GM19328 (cell line): ENCODE measurements at regions not wholly inside any gene's neighbourhood (a gene's known extent, or its start where the extent isn't known, plus 50 kb on each side); places are given as distances from the start of the nearest gene placed in this dataset.

ENCODE experiments used
- ATAC-seq: cut with Tn5 transposase; IDR thresholded peaks from one replicate; pipeline ENCODE4 v1.9.1; 2021; ENCODE audit warnings: mild to moderate bottlenecking, moderate library complexity; ENCODE audit not compliant: unreplicated experiment

DNA sequence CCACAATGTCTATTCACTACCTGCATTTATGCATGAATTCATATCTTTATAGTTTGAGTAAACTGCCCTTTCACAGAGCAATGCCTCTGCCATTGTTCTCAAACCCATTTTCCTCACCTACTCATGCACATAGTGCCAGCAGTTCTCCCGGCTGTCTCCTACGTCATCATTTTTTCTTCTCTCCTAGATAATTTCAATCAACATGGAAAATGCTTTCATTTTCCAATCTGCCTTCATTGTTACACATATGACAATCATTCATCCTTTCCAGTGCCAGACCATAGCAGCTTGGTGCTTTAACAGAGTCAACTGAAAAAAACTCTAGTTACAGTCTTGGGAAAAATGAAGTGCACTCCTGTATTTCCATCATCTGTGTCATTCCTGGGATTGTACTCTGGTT lies 514.8 kb upstream of the CTNND2 start:
- ATAC-seq, result no peak

DNA sequence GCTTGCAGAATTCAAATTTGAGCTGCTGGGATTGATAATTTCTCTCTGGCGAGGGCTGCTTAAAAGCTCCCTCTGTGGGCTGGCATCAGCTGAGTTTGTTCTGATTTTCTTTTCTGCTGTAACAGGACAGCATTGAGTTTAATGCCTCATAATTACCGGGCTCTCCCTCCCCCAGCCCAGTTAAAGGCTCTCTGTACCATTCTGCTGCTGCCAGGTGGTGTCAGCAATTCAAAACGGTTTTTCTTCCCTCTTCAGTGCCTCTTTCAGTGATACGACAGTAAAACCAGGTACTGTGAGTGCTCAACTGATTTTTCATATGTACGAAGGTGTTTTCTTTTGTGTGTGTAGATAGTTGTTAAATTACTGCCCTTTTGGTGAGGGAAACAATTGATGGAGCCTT lies 509.3 kb upstream of the CTNND2 start:
- ATAC-seq, result no peak

DNA sequence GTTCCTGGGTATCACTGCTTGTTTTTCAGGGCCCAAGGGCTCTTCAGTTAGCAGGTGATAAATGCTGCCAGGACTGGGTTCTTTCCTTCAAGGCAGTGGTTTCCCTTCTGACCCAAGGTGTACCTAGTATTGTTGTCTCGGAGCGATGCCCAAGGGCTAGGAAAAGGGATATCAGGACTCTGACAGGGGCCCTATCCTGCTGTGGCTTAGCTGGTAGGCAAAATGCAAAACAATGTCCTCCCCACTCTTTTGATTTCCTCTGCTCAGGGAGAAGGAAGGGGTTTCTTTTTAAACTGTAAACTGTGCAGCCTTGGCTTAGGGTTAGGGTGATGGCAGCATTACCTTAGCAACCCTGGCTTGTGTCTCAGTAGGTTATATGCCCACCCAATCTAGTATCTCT lies 508.8 kb upstream of the CTNND2 start:
- no peak for ATAC-seq

DNA sequence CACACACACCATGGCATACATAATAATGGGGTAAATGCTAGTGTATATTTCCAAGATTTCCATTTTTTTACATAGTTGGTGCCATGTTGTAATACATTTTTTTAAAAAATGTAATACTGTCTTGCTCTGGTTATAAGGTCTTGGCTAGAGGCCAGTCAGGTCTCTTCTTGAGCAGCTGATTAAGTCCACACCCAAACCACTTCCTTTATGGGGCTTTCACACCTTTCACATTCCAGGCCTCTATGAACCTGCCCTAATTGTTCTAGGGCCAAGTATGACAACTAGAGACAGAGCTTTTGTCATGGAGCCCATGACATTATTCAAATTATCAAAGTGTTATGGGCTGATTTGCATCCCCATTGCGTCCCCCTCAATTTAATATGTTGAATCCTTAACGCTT lies 495.6 kb upstream of the CTNND2 start:
- no peak for ATAC-seq

DNA sequence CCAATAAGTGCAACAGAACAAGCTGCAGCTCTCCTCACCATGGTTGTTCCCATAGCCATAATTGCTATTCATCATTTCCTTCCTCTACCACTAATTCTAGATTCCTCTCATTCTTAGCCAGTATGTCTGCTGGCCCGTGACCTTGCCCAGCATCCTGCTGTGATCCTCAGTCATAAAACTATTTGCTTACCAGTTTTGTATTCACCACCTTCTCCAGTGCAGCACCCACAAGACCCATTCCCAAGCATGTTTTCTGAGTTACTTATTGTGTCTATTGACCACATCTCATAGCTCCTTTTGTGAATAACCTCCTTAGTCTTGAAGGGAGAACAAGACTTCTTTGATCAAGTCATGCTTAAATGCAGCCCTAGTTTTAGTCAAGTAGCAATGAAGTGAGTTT lies 488.0 kb upstream of the CTNND2 start:
- ATAC-seq, result no peak

DNA sequence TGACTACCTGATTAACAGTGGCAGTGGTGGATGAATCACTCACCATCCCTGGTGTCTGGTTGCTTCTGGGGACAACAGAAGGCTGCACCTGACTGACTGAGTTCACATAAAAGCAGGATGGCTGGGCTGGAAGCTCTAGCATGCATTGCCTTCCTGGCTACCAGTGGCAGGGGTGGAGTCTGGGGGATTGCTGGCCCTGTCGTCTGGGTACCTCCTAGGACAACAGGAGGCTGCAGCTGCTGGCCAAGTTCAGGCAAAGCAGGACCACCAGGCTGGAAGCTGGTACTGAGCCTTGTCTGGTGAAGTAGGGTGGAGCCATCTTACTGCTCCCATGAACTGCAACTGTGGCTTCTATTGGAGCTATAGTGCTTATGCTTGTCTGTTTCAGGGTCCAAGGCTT lies 480.8 kb upstream of the CTNND2 start:
- ATAC-seq, result no peak

DNA sequence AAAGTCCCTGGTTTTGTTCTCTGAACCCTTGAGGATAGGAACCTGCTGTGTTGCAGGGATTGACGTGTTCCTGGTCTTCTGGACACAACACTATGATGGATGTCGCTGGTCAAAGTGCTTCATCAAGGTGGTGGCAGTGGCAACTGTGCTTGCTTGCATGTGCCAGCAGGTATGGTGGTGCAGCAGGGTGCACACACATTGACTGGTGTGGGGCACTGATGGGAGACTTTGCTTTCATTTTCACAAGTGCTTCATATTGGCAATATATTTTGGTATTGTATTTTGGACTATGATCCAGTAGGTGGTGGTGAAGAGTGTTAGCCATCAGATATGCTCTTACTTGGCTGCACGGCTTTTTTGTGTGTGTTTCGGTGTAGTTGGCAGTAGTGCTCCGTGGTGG lies 479.8 kb upstream of the CTNND2 start:
- ATAC-seq, result no peak

DNA sequence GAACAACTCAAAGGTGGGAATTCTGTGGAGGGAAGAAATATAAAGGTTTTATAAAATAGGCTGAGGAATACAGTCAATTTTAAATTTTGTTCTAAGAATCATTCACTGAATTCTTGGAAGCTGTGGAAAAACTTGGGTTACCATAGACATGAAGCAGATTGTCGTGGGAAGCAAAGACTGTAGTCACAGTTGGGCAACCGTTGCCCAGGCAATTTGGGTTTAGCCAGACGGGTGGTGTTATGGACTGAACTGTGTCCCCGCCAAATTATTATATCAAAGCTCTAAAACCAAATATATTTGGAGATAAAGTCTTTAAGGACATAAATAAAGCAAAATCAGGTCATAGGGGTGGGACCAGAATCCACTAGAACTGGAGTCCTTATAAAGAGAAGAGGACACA lies 463.7 kb upstream of the CTNND2 start:
- ATAC-seq, result no peak

DNA sequence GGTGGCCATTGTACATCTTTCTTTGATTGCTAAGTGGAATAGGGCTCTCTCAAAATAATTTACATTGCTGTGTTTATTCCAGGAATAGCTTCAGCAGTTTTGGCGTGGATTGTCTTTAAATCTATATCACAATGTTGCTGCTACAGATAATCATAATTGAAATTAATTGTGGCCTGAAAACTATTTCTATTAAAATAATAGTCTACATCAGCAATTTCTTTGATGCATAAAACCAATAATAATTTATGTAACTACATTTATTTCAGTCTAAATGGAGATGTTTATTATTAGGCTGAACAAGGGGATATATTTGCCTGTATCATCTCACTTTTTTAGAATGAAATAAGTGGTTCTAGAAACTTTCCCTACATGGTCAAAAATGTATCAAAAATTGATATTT lies 456.0 kb upstream of the CTNND2 start:
- no peak for ATAC-seq

DNA sequence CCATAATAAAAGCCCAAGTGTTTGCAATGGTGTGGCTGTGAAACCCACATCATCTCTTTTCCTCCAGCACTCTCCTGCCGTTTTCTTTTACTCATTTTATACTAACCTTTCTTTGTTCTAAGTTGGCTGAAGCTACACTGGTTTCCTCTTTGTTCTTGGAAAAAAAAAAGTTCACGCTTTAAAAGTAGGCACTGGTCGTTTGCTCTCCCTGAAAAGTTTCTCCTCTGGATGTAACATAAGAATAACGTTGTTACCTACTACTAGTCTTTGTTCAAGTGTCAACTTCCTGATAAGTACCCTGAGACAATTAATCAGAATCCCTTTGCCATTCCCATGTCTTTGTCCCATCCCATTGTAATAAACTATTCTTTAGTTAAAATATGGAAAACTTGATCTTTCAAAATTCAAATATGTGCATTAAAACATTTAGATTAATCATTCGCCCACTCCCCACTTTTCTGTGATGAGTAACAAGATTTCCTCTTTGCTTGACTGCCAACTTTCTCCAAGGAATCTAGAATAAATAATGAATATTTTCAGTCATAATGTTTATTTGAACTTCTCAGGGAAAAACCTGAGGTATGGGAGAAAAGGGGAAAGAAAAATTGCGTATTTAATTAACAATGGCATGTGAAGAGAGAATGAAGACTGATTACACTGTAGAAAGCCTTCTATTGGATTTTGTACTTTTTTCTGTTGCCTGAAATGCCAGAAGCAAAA lies 454.3 kb upstream of the CTNND2 start:
- ATAC-seq, result no peak

DNA sequence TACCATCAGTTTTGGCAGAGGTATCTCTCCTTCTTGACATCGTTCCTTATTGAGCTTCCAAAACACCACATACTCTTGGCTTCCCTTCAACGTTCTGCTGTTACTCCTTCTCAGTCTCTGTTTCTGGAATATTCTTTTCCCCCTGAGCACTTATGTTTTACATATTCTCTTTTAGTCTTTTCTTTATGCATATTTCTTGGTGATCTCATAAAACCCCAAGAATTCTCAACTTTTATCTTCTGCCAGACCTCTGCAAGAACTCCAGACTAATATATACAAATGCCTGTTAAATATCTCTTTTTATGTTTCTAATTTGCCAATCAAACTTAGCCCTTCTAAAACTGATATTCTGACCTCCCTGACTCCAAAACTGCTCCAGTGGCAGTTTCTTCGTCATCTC lies 453.4 kb upstream of the CTNND2 start:
- ATAC-seq, result no peak

DNA sequence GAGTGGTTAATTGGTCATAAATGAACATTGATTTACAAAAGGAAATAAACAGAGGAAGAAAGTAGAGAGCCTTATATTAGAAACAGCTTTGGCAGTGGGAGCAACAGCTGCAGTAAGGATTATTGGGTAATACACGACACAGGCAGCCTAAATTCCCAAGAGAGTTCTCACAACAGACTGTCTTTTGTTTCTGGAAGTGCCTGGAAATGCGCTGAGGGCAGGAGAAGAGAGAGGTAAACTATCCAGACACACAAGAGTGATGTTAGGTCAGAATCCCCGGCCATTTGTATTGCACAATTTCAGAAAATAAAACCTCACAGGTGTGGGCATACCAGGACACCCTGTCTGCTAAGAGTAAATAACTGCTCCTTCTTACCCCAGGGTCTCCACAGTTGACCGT lies 450.4 kb upstream of the CTNND2 start:
- ATAC-seq, result no peak

DNA sequence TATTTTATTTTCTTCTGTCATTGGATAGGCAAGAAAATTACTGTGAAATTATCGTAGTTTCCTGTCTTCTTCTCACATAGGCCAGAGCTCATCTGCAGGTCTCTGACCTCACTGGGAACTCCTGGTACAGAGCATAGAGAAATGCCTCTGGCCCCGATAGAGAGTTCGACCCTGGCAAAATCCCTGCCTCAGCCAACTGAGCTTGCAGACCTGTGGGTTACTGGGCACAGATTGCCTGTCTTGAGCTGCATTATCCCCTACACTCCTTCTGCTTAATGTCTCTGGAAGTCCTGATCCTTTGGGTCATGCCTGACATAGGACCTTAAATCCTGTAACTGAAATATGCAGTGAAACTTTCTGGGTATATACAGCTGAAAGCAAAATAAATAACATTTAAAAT lies 439.3 kb upstream of the CTNND2 start:
- no peak for ATAC-seq

DNA sequence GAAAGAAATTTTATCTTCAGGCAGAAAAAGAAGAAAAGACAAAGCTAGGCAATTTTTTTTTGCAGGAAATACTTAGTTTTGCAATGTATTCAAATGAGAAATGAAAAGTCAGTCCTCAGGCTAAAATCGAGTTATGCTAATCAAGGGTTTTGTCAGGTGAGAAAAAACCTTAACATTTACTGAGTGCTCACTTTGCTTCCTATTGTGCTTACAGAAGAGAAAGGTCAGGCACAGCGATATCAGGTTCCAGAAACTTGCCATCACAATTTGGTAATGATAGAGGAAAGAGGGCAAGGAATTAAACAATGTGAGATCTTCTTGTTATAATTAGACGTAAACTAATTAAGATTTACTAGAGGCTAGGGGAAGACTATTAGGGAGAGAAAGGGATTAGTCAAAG lies 431.7 kb upstream of the CTNND2 start:
- ATAC-seq, result no peak

DNA sequence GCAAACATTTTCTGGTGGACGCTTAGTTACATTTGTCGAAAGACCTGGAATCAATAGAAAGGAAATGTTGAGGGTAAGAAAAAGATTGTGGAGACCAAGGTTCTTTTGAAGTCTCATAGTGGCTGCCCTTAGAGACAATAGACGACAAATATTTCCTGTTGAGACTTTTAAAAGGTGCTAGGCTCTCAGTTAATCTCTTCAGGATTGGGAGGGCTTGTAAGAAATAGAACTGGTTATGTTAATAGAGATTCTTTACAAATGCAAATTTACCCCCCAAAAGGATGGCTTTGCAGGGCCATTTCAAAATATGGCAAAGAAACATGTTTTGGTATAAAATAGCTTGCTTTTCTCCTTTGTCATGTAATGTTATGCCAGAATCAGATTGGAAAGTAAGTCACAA lies 428.2 kb upstream of the CTNND2 start:
- no peak for ATAC-seq

DNA sequence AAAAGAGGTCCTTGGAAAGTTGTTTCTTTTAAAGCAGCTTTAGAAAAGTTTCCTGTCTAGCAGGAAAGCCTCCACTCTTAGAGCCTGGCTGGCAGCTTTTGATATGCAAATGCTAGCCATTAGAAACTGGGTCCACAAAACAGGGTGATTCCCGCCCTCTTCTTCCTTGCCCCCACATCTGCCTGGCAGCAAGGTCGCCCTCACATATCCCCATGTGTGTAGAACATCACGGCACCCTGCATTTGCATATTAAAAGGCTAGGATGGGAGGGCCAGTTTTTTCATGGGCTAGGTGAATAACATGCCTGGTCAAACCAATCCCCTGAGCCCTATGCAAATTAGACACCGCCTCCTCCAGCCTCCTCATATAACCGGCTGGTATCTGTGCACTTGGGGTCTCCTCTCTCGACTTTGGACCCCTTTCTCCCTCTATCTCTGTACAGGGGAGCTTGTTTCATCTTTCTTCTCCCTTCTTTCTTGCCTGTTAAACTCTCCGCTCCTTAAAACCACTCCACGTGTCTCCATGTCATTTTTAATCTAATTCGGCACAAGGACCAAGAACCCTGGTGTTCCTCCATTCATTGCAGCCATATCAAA lies 426.8 kb upstream of the CTNND2 start:
- ATAC-seq, result no peak

DNA sequence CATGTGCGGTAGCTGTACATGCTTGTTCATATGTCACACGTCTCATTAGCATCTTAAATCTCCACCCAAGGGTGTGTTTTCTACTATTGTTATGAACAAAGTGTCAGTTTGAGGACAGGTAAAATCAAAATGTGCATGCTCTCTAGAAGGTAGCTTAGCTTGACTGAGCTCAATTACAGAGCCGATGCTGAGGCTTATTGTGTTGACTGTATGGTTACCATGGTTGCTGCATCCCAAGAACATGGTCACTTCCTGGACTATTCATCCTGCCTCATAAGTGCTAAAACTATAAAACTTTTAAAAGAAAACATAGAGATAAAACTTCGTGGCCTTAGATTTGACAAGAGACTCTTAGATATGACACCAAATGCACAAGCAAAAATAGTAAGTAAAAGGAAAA lies 426.1 kb upstream of the CTNND2 start:
- ATAC-seq, result no peak

DNA sequence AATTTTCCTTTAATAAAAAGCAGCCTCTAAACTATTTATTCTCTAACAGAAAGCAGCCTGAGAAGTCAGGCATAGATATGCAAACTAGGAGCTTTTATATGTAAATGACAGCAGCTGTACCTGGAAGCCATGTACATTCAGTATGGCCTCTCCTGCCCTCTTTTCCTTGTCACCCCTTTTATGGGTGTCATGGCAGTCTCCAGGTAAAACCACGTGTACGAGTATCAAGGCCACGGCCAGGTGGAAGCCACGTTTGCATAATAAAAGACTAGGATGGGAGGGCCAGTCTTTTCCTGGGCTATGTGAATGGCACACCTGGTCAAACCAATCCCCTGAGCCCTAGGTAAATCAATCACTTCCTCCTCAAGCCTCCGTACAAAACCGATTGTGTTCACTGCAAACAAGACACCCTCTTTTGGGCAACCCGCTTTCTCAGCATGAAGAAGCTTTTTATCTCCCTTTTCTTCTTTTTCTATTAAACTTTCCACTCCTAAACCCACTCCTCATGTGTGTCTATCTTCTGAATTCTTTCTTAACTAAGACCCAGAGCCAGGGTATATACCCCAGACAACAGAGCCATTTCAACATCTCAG lies 419.5 kb upstream of the CTNND2 start:
- ATAC-seq, result no peak

DNA sequence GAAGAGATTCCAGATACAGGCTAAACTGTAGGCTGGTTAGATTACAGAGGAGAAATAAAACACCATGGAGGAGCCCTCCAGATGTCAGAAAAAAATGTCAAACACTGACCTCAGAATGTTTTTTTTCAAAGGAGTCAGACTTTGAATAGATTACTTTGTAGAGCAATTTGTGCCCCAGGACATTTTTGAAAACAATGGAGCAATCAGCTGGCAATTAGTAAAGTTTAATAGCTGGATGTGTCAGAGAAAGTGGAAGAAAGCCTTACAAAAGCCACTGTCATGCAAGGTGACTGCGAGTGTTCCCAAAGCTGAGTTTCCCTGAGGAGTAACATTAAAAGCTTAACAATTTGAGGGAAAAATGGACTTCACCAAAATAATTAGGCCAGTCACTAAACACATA lies 417.8 kb upstream of the CTNND2 start:
- no peak for ATAC-seq

DNA sequence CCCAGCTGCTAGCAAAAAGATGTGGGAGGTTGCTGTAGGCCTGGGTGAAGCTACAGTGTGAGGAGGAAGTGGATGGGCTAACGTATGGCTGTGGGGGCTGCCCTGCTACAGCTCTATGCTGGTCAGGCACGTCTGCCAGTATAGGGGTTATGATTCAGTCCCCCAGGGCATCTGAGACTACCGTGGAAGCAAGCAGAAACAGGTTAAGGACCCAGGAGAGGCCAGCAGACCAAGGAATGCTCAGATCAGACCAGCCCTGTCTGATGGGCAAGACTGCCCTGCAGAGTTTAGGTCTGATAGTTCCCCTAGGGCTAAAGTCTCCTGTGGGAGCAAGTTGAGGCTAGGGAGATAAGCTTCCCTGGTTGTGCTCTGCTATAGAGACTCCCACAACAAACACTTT lies 416.1 kb upstream of the CTNND2 start:
- no peak for ATAC-seq

DNA sequence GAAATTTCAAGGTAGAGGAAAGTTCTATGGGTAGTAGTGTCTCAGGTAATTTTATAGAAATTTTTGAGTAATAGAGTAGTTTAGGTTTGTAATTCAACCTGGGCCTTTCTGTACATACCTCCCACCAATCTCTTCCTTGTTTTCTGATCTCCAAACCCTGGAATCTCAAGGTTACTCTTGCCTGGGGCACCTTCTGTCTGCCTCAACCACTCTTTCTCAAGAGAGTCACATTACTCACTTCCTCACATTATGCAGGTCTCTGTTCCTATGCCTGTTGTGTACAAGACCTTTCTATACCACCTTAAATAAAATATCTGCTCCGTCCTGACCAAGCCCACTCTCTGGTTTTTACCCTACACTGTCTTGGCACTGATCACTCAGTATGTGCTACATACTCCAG lies 412.6 kb upstream of the CTNND2 start:
- ATAC-seq, result no peak

DNA sequence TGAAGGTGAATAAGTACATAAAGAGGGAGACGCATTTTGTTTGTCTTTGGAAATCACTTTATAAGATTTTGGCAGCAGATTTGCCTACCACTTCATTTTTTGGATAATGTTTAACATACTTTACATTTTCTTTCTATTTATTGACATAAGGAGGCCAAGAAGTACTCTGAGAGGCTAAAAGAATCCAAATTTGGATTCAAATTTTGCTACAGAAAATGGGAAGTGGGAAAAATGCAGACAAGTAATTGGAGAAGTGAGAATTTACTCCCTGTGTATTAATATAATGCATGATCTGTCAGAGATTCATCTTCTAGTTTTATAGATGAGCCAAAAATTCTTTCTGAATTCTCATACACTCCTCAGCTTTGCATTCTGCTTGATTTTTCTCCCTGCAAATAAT lies 411.2 kb upstream of the CTNND2 start:
- ATAC-seq, result no peak

DNA sequence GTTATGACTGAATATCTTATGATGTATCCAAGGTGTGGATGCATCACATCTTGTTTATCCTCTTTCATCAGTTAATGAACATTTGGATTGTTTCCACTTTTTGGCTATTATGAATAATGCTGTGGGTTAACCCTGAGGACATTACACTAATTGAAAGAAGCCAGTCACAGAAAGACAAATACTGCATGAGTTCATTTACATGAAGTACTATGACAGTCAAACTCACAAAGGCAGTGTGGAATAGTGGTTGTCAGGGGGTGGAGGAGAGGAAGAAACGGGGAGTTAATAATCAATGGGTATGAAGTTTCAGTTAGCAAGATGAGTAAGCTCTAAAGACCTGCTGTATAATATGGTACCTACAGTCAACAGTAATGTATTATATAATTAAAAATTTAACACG lies 409.4 kb upstream of the CTNND2 start:
- no peak for ATAC-seq
